Activated T-cell treated with anti-CD3 and anti-CD28 coated beads, Interleukin-2, amount 50 U/mL, for 48 hours (primary cell): ENCODE measurements at regions not wholly inside any gene's neighbourhood (a gene's known extent, or its start where the extent isn't known, plus 50 kb on each side); places are given as distances from the start of the nearest gene placed in this dataset.
"Not testable (repeated sequence)": the region's sequence is repeated elsewhere in the genome, so short reads cannot be mapped to it uniquely, and the experiment has no call there.

Experiments used
- DNase-seq, 2 experiments: peaks; one replicate each; pipeline ENCODE4 v3.0.0-alpha.2; 2020

DNA sequence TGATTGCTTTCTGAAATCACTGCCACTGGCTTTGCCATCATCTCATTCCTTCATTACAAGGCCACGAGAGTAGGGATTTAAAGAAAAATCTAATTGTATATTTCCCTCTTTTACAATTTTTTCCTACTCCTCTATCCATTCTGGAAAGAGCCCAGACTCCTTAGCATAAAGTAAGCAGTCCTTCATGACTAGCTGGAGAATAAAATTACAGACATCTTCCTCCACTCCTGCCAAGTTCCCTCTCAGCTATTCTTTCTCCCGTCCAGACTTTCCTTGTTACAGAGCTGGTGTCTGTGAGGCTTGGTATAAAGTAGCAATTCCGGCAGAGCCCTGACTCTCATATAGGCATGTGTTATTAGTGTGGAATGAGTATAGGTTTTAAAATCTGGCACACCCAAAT is 806.8 kb downstream of the PLCL1 start:
- no peak for DNase-seq

DNA sequence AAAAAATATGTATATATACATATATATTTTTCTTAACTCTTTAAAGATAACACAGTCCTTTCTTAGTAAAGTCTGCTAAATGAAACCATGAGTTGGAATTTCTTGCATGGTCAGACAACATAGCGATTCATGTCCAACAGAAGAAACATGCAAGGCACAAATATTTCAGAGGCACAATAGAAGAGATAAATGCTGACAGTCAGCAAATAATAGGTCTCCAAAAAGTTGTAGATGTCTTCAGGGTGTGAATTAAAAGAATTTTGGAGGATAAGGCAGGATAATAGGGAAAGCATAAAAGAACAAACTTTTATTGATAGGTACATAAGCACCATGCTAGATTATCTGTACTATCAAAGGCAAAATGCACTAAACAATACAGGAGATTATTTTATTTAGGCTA is 800.2 kb downstream of the PLCL1 start:
- no peak for DNase-seq

DNA sequence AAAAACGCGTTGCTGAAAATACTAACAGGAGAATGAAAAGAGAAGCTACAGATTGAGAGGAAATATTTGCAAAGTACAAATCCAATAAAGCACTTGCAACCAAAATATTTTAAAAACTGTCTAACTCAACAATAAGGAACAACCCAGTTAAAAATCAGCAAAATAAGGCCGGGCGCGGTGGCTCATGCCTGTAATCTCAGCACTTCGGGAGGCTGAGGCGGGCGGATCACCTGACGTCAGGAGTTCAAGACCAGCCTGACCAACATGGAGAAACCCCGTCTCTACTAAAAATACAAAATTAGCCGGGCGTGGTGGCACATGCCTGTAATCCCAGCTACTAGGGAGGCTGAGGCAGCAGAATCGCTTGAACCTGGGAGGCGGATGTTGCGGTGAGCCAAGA is 798.6 kb downstream of the PLCL1 start:
- not testable (repeated sequence) for DNase-seq

DNA sequence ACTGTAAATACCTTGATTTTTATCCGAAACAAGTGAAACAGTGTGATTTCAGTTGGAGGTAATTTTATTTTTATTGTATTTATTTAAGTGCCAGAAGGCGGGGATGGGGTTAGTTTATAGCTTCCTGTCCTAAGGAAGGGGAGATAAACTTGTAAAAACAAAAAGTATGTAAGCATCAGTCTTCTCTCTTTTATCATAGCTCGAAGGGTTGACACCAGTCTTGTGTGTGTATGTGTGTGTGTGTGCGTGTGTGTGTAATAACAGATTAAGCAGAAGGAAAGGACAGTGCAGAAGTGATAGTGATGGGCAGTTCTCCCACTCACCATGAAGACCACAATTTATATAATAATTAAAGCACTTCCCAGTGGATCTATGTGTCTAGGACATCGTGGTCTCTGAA is 793.3 kb downstream of the PLCL1 start:
- DNase-seq, result no peak

DNA sequence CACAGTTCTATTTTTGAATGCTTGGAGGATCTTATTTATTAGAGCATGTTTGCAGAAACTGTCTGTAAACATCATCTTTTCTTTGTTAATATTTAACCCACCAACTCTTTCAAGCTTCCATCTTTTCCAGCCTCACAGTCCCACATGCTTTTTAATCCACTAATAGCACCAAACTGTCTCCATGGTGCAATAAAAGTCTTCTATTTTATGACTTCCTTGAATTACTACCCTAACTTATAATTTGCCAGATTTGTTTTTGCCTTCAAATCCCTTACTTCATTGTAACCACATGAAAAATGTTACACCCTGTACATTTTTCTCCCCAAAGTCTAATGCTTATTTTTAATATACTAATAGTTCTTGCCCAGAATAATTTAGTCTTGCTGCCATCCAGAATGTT is 792.6 kb downstream of the PLCL1 start:
- no peak for DNase-seq

DNA sequence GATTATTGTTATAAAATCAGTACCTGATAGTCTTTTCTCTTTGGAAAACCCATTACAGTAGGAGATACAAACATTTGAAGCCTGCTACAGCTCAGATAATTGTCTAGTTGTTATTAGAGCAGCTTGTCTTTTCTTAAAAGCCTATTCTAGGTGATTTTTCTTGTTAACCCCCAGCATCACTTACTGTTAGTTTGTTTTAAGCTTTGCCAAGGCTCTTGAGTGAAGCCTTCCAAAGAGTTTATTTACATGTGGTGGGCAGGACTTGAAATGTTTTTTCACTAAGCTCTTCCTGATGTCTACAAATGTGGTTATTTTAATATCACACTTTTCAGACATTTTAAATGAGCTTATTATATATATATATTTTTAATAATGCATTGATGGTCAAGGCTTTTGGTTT is 791.3 kb downstream of the PLCL1 start:
- no peak for DNase-seq

DNA sequence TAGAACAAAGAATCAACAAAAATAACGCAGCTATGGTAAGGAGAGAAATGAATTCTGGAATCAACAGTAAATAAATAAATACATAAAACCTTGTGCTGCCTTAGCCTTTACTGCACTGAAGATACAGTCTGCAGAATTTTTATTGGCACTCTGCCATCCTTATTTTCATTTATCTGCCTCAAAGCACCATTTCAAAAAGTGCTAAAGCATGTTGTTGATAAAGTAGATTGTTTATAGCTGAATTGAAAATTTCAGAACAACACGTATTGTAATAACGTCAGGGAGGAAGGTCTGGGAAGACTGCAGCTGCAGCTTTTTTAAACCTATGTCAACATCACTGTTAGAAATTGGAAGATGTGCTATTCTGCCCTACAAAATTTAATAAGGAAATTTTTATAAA is 787.2 kb downstream of the PLCL1 start:
- no peak for DNase-seq

DNA sequence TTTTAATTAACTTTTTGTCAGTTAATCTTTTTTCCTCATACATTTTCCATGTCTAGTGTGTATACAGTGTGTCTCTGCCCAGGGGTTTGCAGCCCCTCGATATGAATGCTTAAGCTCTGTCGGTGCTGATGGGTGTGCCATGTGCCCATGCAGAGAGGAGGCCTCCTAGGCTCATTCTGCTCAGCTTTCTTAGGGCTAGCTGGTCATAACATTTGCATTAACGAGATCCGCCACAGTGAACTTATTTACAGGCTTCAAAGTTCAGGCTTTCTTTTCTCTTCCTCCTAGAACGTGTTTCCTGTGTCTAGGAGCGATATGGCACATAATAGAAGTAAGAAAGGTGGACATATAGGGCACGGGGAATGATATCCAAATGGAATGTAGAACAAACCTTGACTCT is 783.3 kb downstream of the PLCL1 start:
- DNase-seq, result no peak

DNA sequence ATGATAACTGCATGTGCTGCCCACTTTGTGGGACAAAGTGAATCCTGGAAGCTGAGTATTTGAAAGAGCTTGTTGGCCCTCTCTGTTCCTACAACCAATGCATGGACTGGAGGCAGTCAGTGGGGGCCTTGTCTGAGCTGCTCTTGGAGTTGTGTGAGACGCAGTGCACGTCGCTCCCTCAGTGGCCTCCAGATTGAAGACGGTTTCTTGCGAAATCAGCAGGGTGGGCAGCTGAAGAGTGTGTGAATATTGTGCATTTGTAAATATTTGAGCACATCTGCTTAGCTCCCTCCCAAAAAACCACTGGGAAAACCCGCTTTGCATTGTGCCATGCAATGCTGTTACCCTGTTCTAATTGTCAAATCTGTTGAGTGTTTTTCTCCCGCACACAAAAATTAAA is 782.8 kb downstream of the PLCL1 start:
- no peak for DNase-seq

DNA sequence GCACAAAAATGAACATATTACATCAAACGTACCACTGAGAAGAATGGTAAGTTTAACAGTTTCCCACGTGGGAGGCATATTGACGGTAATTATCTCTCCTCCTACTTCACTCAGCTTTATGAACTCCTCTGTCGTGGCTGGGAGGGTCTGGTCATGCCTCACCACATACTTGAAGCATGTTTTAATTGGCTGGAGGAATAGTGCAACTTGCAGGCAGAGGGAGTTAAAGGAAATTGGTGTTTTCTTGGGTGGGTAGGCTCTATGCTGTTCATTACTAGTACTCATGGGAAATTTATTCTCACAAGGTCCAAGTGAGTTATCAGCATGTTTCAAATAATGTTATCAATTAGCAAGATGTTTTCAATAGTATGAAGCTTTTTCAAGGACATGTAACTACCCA is 767.0 kb downstream of the PLCL1 start:
- no peak for DNase-seq

DNA sequence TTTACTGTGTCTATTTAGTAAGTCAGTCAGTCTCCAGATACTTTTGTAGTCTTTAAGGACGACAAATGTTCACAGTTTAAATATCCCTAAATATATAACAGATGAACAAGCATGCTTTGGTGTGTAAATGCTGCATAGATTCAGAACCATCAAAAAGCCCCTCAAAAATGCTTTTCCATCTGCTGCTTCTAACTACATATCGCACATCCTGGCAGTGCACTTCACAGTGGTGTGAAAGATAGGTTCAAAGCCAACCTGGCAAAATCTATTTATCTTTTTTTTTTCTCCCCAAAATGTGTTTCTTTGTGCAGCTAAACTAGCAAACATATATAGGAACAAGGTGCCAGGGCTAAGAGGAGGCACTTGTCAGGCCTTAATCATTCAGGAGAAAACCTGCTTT is 753.8 kb downstream of the PLCL1 start:
- no peak for DNase-seq

DNA sequence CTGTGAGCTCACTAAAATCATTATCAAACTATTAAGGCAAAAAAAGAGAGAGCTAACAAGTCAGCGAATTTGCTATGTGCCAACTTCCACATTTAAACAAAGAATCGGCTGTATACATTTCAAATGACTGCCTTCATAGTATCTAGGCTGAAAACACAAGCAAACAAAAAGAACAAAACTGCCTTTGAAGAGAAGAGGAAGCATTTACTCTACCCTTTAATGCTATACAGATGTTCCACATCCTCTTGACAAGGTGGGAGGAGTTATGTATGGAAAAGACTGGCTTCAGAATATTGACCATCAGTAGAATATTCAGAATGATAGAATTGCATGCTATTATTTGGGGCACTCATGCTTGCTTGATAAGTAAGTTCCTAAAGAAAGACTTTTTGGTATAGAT is 741.7 kb downstream of the PLCL1 start:
- no peak for DNase-seq

DNA sequence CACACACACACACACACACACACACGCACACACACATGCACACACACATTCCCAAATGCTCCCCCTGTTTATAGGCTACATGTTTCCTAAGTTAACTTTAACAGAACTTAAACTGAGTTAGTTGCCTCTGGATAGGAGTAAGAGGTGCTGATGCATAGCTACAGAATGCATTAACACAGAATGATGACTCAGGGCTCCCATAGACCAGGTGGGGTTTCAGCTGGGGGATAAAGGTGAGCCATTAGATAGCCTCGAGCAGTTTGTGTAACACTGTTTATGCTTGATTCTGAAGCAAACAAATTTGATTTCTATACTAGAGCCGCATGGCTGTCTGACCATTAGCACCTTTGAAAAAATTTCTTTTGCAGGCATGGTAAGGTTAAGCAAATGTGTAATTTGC is 741.0 kb downstream of the PLCL1 start:
- no peak for DNase-seq

DNA sequence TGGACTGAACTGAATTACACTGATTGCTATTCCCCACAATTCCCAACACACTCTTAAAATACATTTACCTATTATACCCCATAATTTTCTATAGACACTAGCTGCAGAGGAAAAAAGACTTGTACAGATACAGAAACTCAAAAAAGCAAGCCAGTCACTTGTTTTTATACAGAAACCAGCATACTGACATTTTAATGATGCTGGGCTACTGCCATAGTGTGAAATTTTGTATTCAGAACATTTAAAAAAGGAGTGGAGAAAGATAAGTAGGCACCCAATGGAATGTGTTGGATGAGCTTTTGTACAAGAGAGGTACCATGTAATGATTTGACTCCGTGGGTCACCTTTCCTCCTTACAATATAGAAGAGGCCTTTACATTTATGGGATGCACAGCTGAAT is 740.1 kb downstream of the PLCL1 start:
- DNase-seq, result no peak

DNA sequence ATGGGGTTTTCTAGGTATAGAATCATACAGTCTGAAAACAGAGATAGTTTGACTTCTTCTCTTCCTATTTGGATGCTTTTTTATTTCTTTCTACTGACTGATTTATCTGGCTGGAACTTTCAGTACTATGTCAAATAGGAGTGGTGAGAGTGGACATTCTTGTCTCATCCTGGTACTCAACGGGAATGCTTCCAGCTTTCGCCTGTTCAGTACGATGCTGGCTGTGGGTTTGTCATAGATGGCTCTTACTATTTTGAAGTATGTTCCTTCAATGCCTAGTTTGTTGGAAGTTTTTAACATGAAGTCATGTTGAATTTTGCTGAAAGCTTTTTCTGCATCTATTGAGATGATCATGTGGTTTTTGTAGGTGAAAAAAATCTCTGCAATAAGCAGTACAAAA is 730.4 kb downstream of the PLCL1 start:
- DNase-seq, result no peak

DNA sequence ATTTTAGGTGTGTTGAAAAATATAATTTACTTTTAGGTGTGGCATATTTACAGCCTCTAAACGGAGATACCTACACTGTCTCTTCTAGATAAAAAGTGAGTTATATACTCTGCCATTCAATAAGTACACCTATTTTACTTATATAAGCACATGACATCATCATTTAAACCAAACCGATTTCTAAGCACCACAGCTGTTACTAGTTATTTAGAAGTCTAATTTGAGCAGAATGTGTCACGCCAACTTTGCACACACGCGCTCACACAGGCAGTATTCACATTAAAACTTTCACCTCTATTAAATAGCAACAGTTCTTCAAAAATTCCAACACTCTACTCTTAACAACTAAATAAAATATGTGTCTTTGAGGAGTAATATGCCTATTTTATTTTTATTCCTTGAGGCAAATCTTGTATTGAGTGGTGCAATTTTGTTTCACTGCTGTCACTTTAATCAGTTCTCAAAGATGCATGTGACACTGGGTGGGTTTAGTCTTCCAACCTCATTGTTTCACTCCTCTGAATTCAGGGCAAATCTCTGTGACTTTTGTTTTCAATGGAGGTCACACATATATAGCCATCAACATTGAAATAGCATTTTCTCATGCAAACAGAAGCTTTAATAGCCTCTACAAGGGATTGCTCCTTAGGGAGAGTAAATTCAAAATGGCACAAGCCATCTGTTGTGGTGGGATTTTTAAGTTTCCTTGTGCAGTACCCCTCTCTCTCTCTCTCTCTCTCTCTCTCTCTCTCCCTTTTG is 721.0 kb downstream of the PLCL1 start:
- no peak for DNase-seq

DNA sequence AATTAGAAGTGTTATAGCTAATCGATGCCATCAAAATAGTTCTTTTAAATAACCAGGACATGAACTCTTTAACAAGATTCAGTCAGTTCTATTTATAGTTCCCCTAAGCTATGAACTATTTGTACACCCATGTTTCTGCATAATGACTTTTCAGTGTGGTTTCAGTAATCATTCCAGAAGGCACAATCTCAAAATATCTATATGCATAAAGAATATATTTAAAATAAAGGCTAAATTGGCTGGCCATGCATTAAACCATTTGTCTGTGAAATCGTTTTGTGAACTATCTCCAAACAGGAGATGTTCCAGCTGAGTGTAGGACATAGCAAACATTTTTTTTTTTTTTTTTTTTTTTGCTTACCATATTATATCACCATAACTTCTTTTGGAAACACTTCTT is 719.3 kb downstream of the PLCL1 start:
- DNase-seq, result no peak

DNA sequence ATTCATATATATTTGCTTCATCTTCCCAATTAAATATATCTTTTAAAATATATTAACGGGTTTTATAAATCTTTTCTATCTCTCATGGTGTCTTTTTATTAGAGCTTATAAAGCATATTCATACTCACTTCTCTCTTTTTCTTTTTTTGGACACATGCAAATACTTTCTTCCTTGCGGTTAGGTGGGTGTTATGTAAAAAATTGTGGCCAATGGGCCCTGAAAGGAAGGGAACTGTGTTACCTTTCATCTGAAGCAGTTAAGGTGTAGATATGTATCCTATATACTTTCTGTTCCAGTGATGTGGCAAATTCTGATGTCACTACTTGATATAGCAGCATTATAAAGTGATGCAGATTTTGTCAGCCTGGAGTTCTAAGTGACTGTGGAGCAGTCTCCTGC is 714.5 kb downstream of the PLCL1 start:
- DNase-seq, result no peak

DNA sequence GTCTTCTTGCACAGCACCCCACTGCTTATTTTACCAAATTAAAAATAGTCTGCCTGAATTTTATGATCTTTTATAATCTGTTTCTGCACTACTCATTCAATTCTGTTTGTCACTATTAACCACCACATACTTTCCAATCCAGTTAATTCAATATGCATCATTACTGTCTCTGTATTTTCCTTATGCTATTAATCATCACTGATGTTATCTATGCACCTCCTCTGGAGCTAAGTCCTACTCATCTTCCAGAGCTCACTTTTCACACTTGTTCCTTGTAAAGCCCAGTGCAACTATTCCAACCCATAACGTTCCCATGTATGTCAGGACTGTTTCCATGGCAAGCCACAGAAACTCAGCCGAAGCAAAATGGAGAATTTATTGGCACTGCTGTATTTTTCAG is 713.6 kb downstream of the PLCL1 start:
- no peak for DNase-seq

DNA sequence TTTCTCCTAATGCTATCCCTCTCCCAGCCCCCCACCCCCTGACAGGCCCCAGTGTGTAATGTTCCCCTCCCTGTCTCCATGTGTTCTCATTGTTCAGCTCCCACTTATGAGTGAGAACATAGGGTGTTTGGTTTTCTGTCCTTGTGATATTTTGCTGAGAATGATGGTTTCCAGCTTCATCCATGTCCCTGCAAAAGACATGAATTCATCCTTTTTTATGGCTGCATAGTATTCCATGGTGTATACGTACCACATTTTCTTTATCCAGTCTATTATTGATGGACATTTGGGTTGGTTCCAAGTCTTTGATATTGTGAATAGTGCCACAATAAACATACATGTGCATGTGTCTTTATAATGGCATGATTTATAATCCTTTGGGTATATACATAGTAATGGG is 704.2 kb downstream of the PLCL1 start:
- DNase-seq, result not testable (repeated sequence)

DNA sequence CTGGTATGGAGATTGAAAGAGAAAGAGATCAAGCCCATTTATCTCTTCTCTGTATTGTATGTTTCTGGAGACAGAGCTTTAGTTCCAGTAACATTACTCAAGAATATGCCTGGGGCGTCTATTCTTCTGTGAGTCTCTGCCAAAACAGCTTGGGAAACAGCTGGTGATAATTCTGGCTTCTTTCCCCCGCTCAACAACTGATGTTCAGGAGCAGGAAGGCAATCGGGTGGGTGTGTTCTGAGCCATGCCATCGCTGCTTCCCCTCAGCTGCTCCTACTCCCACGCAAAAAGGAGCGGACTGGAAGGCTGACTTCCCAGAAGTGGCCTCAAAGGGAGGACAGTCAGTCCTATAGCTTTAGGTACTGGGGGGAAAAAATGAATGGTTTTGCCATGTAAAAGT is 695.1 kb downstream of the PLCL1 start:
- DNase-seq, result no peak

DNA sequence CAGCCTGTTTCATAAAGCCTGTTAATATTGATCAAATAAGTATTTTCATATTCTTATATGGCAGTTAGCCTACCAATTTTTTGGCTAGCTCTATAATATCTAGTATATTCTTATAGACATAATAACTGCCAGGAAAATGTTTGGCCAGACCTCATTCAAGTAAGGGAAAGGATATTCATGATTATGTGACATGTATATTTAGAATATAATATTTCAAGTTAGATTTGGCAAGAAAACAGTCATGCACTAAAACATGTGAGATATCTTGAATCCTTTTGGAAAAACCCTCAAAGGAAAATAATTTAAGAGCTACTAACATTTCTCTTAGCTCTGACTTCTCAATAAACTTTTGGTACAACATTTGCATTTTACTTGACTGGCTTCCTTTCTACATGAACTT is 694.1 kb downstream of the PLCL1 start:
- no peak for DNase-seq

DNA sequence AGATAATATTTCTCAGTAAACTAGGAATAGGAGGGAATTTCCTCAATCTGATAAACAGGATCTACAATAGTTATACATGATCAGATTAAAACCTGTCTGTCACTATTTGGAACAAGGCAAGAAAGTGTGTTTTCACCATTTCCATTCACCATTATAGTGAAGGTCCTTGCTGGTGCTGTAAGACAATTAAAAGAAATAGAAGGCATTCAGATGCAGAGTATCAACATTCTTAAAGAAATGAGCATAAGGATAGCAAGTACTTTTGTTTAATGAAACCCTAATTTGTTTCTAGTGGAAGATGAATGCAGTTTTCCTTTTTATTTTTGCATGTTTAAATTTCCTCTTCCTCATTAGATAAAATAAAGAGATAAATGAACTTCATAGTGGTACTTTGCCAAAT is 693.7 kb downstream of the PLCL1 start:
- DNase-seq, result no peak

DNA sequence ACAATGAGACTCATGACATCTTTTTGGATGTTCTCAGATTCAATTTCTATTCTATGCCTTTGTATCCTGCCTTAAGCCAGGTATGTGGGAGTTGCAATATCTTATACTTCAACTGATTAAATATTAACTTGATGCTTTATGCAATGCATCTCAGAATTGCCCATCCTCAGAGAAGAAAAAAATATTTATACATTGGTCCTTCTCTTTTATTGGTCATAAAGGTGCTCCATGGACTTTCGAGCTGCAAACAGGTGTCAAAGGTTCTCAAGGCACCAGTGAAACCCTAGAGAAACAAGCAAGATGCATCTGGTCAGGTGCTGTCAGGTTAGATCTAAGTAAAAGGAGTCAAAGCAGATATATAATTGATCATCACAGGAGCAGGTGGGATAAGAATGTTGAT is 690.5 kb downstream of the PLCL1 start:
- DNase-seq, result no peak

DNA sequence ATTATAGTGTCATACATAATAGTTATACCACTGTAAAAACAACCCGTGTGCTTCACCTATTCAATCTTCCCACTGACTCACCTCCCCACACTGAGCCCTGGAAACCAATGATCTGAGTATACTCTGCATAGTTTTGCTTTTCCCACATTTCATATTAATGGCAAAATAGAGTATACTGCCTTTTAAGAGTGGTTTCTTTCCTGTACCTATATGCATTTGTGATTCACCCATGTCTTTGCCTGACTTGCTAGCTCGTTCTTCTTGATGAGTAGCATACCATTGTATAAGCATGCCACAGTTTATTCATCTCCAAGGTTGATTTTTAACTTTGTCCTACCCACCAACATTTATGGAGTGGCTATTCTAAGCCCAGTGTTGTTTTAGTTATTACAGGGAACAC is 686.4 kb downstream of the PLCL1 start:
- DNase-seq, result no peak

DNA sequence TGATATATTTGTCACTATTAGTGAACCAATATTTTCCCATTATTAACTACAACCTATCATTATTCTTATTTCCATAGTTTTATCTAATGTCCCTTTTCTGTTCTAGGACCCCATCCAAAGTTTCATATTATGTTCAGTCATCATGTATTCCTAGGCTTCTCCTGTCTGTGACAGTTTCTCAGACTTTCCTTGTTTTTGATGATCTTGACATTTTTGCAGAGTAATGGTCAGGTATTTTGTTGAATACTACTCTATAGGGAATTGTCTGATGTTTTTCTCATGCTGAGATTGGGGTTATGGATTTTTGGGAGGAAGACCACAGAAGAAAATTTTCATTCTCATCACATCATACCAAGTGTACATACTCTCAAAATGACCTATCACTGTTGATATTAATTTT is 684.6 kb downstream of the PLCL1 start:
- DNase-seq, result no peak
